NOMO-1 treated with DMSO at 0.1 percent for 48 hours (cell line): ENCODE measurements at regions not wholly inside any gene's neighbourhood (a gene's known extent, or its start where the extent isn't known, plus 50 kb on each side); places are given as distances from the start of the nearest gene placed in this dataset.
"Not testable (repeated sequence)": the region's sequence is repeated elsewhere in the genome, so short reads cannot be mapped to it uniquely, and the experiment has no call there.

Experiments used
- DNase-seq: peaks from one replicate; lab custom pipeline; 2025; ENCODE audit not compliant: unreplicated experiment; lab: John Stamatoyannopoulos, UW

- DNase-seq, result no peak
Measured at GRCh38 chr18:78480262-78481054, 499.2 kb upstream of the SALL3 start.

- no peak for DNase-seq
Measured at GRCh38 chr18:78482378-78482777, 497.2 kb upstream of the SALL3 start.

GRCh38 chr18:78487649-78488048 is 492.0 kb upstream of the SALL3 start:
- no peak for DNase-seq

GRCh38 chr18:78492064-78492812 is 487.4 kb upstream of the SALL3 start:
- no peak for DNase-seq

GRCh38 chr18:78492813-78493371 is 486.7 kb upstream of the SALL3 start:
- no peak for DNase-seq

GRCh38 chr18:78493490-78493889 is 486.1 kb upstream of the SALL3 start:
- DNase-seq, result not testable (repeated sequence)

GRCh38 chr18:78494204-78495085 is 485.2 kb upstream of the SALL3 start:
- no peak for DNase-seq

- DNase-seq, result no peak
Measured at GRCh38 chr18:78495550-78495949, 484.1 kb upstream of the SALL3 start.

- no peak for DNase-seq
Measured at GRCh38 chr18:78496079-78496478, 483.5 kb upstream of the SALL3 start.

GRCh38 chr18:78497641-78498040 is 482.0 kb upstream of the SALL3 start:
- no peak for DNase-seq

- no peak for DNase-seq
Measured at GRCh38 chr18:78499586-78499985, 480.0 kb upstream of the SALL3 start.

GRCh38 chr18:78501251-78501650 is 478.4 kb upstream of the SALL3 start:
- DNase-seq, result no peak

GRCh38 chr18:78503129-78503528 is 476.5 kb upstream of the SALL3 start:
- no peak for DNase-seq

- DNase-seq, result no peak
Measured at GRCh38 chr18:78505851-78506461, 473.7 kb upstream of the SALL3 start.

GRCh38 chr18:78507217-78507616 is 472.4 kb upstream of the SALL3 start:
- no peak for DNase-seq

GRCh38 chr18:78508228-78508824 is 471.3 kb upstream of the SALL3 start:
- not testable (repeated sequence) for DNase-seq

GRCh38 chr18:78510091-78510490 is 469.5 kb upstream of the SALL3 start:
- no peak for DNase-seq

GRCh38 chr18:78510636-78511035 is 469.0 kb upstream of the SALL3 start:
- no peak for DNase-seq

GRCh38 chr18:78511666-78512601 is 467.7 kb upstream of the SALL3 start:
- no peak for DNase-seq
